ENCODE measurements at regions not wholly inside any gene's neighbourhood (a gene's known extent, or its start where the extent isn't known, plus 50 kb on each side); places are given as distances from the start of the nearest gene placed in this dataset.
A peak's percentile ranks its signal among the peaks of the same experiment; 100 is the strongest.

- Histone ChIP-seq H3K9me3 (ENCODE audit: control insufficient read depth, insufficient read depth, low read length) (peaks cover 15% of the 10 kb centered on the region), H4K91ac (ENCODE audit: insufficient read depth, low read depth, low read length) (no peak overlapping the region), H3K36me3 (ENCODE audit: control insufficient read depth, insufficient read depth, low read length) (no peaks in the 10 kb centered on the region), H2AK5ac (ENCODE audit: low read depth, low read length) (no peak overlapping the region), H2BK15ac (ENCODE audit: low read depth, low read length) (no peak overlapping the region), H2AK9ac (replicated peaks; ENCODE audit: low read depth, low read length, poor library complexity) (no peak overlapping the region), H4K20me1 (ENCODE audit: insufficient read depth, low read length) (no peaks in the 10 kb centered on the region), H3K23ac (ENCODE audit: low read depth, low read length) (no peak overlapping the region), H3K18ac (ENCODE audit: low read depth, low read length) (no peak overlapping the region), H3K27me3 (ENCODE audit: control insufficient read depth, insufficient read depth, low read length) (no peaks in the 10 kb centered on the region), H3K4me1 (ENCODE audit: control insufficient read depth, insufficient read depth, low read length) (no peaks in the 10 kb centered on the region), H3K4me3 (ENCODE audit: insufficient read depth, low read depth, low read length) (no peak overlapping the region), H2BK5ac (ENCODE audit: low read depth, low read length, poor library complexity, severe bottlenecking) (no peak overlapping the region), H3K9me1 (ENCODE audit: insufficient read depth, low read length) (no peaks in the 10 kb centered on the region), H3K9ac (ENCODE audit: low read depth, low read length) (no peak overlapping the region), H2BK20ac (ENCODE audit: low read depth, low read length) (no peak overlapping the region), H3K4me2 (ENCODE audit: low read depth, low read length) (no peak overlapping the region), H2AFZ (replicated peaks; ENCODE audit: low read length, poor library complexity) (no peak overlapping the region), H4K8ac (ENCODE audit: low read depth in 2 of 2, low read length in 2 of 2) (no peak overlapping the region), H3K56ac (ENCODE audit: extremely low read depth, insufficient read depth, low read length) (no peak overlapping the region), H2BK120ac (ENCODE audit: low read depth, low read length) (no peak overlapping the region), H3K79me1 (ENCODE audit: low read depth in 1 of 2, low read length in 2 of 2) (no peaks in the 10 kb centered on the region), H3K4ac (ENCODE audit: low read depth, low read length) (no peak overlapping the region), H3K14ac (replicated peaks; ENCODE audit: low read depth, low read length) (no peak overlapping the region), H3K27ac (ENCODE audit: insufficient read depth, low read length) (no peak overlapping the region), H4K5ac (ENCODE audit: low read depth, low read length) (no peak overlapping the region)
- no peak for ATAC-seq (ENCODE audit: low read depth)
- TF ChIP-seq MAFK (IDR thresholded peaks at IDR 0.05; ENCODE audit: low read depth, low read length), result peak; percentile 76
- no peak for TF ChIP-seq POLR2A (IDR thresholded peaks at IDR 0.05; ENCODE audit: low read depth, low read length)
- in situ Hi-C loops (cut with MboI; ENCODE audit: low sequenced_read_pairs) (no loop called here), intact Hi-C loops (cut with micrococcal nuclease) (no loop called here), dilution Hi-C loops (cut with HindIII; ENCODE audit: low sequenced_read_pairs, unreplicated experiment) (no loop called here)
- no peak for DNase-seq
- CTCF ChIA-PET, result no interaction called here
- BruUV-seq (replicated peaks), result no TSS peak
- WGBS, 2 experiments (ENCODE audit: extremely low coverage in 2 of 2, insufficient read length in 1 of 2), result no CpG with 5 or more reads among the region's 1 CpG
- POLR2A ChIA-PET (ENCODE audit: unreplicated experiment), result no interaction called here
Measured at GRCh38 chr3:7953449-7954014, 548.1 kb upstream of the LMCD1 start.

Data from IMR-90 (cell line).